ENCODE measurements at regions not wholly inside any gene's neighbourhood (a gene's known extent, or its start where the extent isn't known, plus 50 kb on each side); places are given as distances from the start of the nearest gene placed in this dataset.

- no peak for TF ChIP-seq SNAI2 (CRISPR knock-in tag; IDR thresholded peaks at IDR 0.05)
- no peak for ATAC-seq
Measured at GRCh38 chr3:160134964-160135363, 90.3 kb upstream of the C3orf80 start.

- no peak for TF ChIP-seq CSRNP3 (CRISPR knock-in tag; IDR thresholded peaks at IDR 0.05)
- no peak for TF ChIP-seq TOX (CRISPR knock-in tag; IDR thresholded peaks at IDR 0.05; ENCODE audit: borderline replicate concordance)
- TF ChIP-seq TSHZ2 (CRISPR knock-in tag; IDR thresholded peaks at IDR 0.05): no peak
- no peak for TF ChIP-seq ZNF565 (CRISPR knock-in tag; conservative IDR thresholded peaks at IDR 0.05; ENCODE audit: low read depth)
- TF ChIP-seq ZFP30 (CRISPR knock-in tag; IDR thresholded peaks at IDR 0.05): no peak
- TF ChIP-seq ZFP3 (CRISPR knock-in tag; IDR thresholded peaks at IDR 0.05): no peak
- TF ChIP-seq ARNTL (CRISPR knock-in tag; IDR thresholded peaks at IDR 0.05; ENCODE audit: borderline replicate concordance, low read depth): no peak
- TF ChIP-seq BACH2 (CRISPR knock-in tag; IDR thresholded peaks at IDR 0.05; ENCODE audit: borderline replicate concordance): no peak
- no peak for TF ChIP-seq RARB (CRISPR knock-in tag; IDR thresholded peaks at IDR 0.05)
- ATAC-seq: no peak
Measured at GRCh38 chr3:160135851-160136250, 89.4 kb upstream of the C3orf80 start.

GRCh38 chr3:160136421-160136820 lies 88.8 kb upstream of the C3orf80 start:
- ATAC-seq: no peak
- TF ChIP-seq ZNF70 (CRISPR knock-in tag; IDR thresholded peaks at IDR 0.05): no peak
- no peak for TF ChIP-seq ZNF565 (CRISPR knock-in tag; conservative IDR thresholded peaks at IDR 0.05; ENCODE audit: low read depth)
- TF ChIP-seq ESRRG (CRISPR knock-in tag; IDR thresholded peaks at IDR 0.05): no peak
- TF ChIP-seq PATZ1 (CRISPR knock-in tag; IDR thresholded peaks at IDR 0.05; ENCODE audit: borderline replicate concordance): no peak
- no peak for TF ChIP-seq OSR1 (CRISPR knock-in tag; IDR thresholded peaks at IDR 0.05)
- no peak for TF ChIP-seq CREB5 (CRISPR knock-in tag; IDR thresholded peaks at IDR 0.05; ENCODE audit: low read depth)
- TF ChIP-seq TSHZ2 (CRISPR knock-in tag; IDR thresholded peaks at IDR 0.05): no peak
- no peak for TF ChIP-seq SNAI2 (CRISPR knock-in tag; IDR thresholded peaks at IDR 0.05)
- TF ChIP-seq ISL1 (CRISPR knock-in tag; IDR thresholded peaks at IDR 0.05): no peak

GRCh38 chr3:160139291-160139690 lies 85.9 kb upstream of the C3orf80 start:
- TF ChIP-seq TCF4 (CRISPR knock-in tag; IDR thresholded peaks at IDR 0.05; ENCODE audit: borderline replicate concordance) (no peak), ESRRG (CRISPR knock-in tag; IDR thresholded peaks at IDR 0.05) (no peak), GLIS3 (CRISPR knock-in tag; IDR thresholded peaks at IDR 0.05) (no peak), ZNF565 (CRISPR knock-in tag; conservative IDR thresholded peaks at IDR 0.05; ENCODE audit: low read depth) (no peak)
- ATAC-seq: no peak

Measured in SK-N-SH treated with all-trans-retinoic acid at 6 μM for 48 hours (cell line).